ENCODE measurements at regions not wholly inside any gene's neighbourhood (a gene's known extent, or its start where the extent isn't known, plus 50 kb on each side); places are given as distances from the start of the nearest gene placed in this dataset.

- WGBS (ENCODE audit: insufficient coverage, low coverage, missing lambda C conversion rate), result 61% methylated on average over 3 of the region's 3 CpGs
- TF ChIP-seq ARID2 (IDR thresholded peaks at IDR 0.05) (0 out of 2 replicates have a peak, but pooled peaks have one; percentile 20), ZNF592 (IDR thresholded peaks at IDR 0.05) (no peak), TCF3 (CRISPR knock-in tag; IDR thresholded peaks at IDR 0.05) (no peak), SMC3 (conservative IDR thresholded peaks at IDR 0.05; ENCODE audit: insufficient read depth, low read depth, low read length) (peak; percentile 42; the same call in 1 of the 2 replicates), BMI1 (IDR thresholded peaks at IDR 0.05; ENCODE audit: low read length) (no peak), ZNF561 (CRISPR knock-in tag; conservative IDR thresholded peaks at IDR 0.05) (no peak), ZNF79 (CRISPR knock-in tag; IDR thresholded peaks at IDR 0.05; ENCODE audit: low read depth) (no peak), TOE1 (IDR thresholded peaks at IDR 0.05; ENCODE audit: borderline replicate concordance) (no peak), TOE1 (CRISPR knock-in tag; IDR thresholded peaks at IDR 0.05; ENCODE audit: borderline replicate concordance, low read depth) (no peak), ZNF785 (CRISPR knock-in tag; IDR thresholded peaks at IDR 0.05) (peak; percentile 87), MEIS2 (IDR thresholded peaks at IDR 0.05; ENCODE audit: partially characterized antibody) (no peak), SRSF1 (IDR thresholded peaks at IDR 0.05; ENCODE audit: low read depth, low read length) (no peak), FOS (IDR thresholded peaks at IDR 0.05; ENCODE audit: extremely low read depth, insufficient read length) (no peak), PBX2 (CRISPR knock-in tag; IDR thresholded peaks at IDR 0.05; ENCODE audit: low read depth) (no peak), PBX2 (tag; conservative IDR thresholded peaks at IDR 0.05; ENCODE audit: low read depth) (no peak), GABPB1 (CRISPR knock-in tag; IDR thresholded peaks at IDR 0.05) (no peak)
Observed at GRCh38 chr10:91694170-91694794, 61.4 kb upstream of the PPP1R3C start.

More at GRCh38 chr10:91694170-91694794, 61.4 kb upstream of the PPP1R3C start:
- Histone ChIP-seq H3K27me3 (ENCODE audit: control insufficient read depth in 2 of 2, insufficient read depth in 2 of 2, low read length in 2 of 2) (no peaks in the 10 kb centered on the region), H3K27ac (ENCODE audit: extremely low read depth, low read depth, low read length) (no peak overlapping the region), H3K9me3 (replicated peaks; ENCODE audit: control insufficient read depth, insufficient read depth, low read depth, low read length) (no peaks in the 10 kb centered on the region), H2AFZ (ENCODE audit: low read depth, low read length) (no peak overlapping the region), H4K20me1 (replicated peaks; ENCODE audit: control insufficient read depth, insufficient read depth, low read length) (no peaks in the 10 kb centered on the region), H3K4me3 (no peak overlapping the region), H3K9me1 (ENCODE audit: control insufficient read depth, insufficient read depth, low read length) (no peaks in the 10 kb centered on the region), H3K79me2 (ENCODE audit: control insufficient read depth, insufficient read depth, low read length) (no peaks in the 10 kb centered on the region), H3K4me2 (ENCODE audit: insufficient read depth, low read length) (no peak overlapping the region), H3K9ac (ENCODE audit: insufficient read depth in 1 of 2, low read depth in 2 of 2, low read length in 2 of 2) (no peak overlapping the region), H3K36me3 (ENCODE audit: control insufficient read depth, insufficient read depth, low read length) (no peaks in the 10 kb centered on the region), H3K4me1 (replicated peaks in 1 of 2; ENCODE audit: control insufficient read depth in 2 of 2, insufficient read depth in 2 of 2, low read length in 2 of 2) (peaks cover 0 to 6% of the 10 kb centered on the region in 2 experiments; a peak in 2 of 5 replicates)
- no TSS peak for BruUV-seq (replicated peaks)
- ATAC-seq, result peak; percentile 74
- ChIA-PET POLR2A (no interaction called here), CTCF (ENCODE audit: low intra/inter-chr PET ratio) (interaction anchor here (0.6 to 2.7 kb wide), 4 partner anchors 59 to 396 kb away, joined by 3 to 10 read pairs (median 6); no protein-coding TSS in a partner anchor)
- in situ Hi-C loops (cut with MboI), result loop anchor here (5.0 kb wide), 2 partner anchors 57 to 142 kb away; no protein-coding TSS in a partner anchor
- DNase-seq (ENCODE audit: extremely low read depth in 1 of 4, low spot score in 3 of 4), result peak; percentile 42 to 59 (median 44)
- FAIRE-seq, result peak; percentile 70
- intact Hi-C loops (cut with micrococcal nuclease), result loop anchor here (1.0 to 5.0 kb wide), 6 partner anchors 51 to 395 kb away; no protein-coding TSS in a partner anchor
